ENCODE measurements at regions not wholly inside any gene's neighbourhood (a gene's known extent, or its start where the extent isn't known, plus 50 kb on each side); places are given as distances from the start of the nearest gene placed in this dataset.

- no peak for TF ChIP-seq CTCF (IDR thresholded peaks at IDR 0.05; ENCODE audit: extremely low read depth, missing control alignments)
- no peak for DNase-seq (ENCODE audit: low spot score)
Observed at GRCh38 chr9:135209852-135210251, 122.4 kb downstream of the OLFM1 start.

- no peak for TF ChIP-seq CTCF (IDR thresholded peaks at IDR 0.05; ENCODE audit: extremely low read depth, missing control alignments)
- no peak for DNase-seq (ENCODE audit: low spot score)
Observed at GRCh38 chr9:135210676-135211523, 123.4 kb downstream of the OLFM1 start.

GRCh38 chr9:135211524-135211890 lies 124.0 kb downstream of the OLFM1 start:
- no peak for DNase-seq (ENCODE audit: low spot score)
- no peak for TF ChIP-seq CTCF (IDR thresholded peaks at IDR 0.05; ENCODE audit: extremely low read depth, missing control alignments)

GRCh38 chr9:135212961-135213360 lies 125.5 kb downstream of the OLFM1 start:
- TF ChIP-seq CTCF (IDR thresholded peaks at IDR 0.05; ENCODE audit: extremely low read depth, missing control alignments): no peak
- DNase-seq (ENCODE audit: low spot score): no peak

GRCh38 chr9:135213566-135213965 lies 126.1 kb downstream of the OLFM1 start:
- no peak for DNase-seq (ENCODE audit: low spot score)
- no peak for TF ChIP-seq CTCF (IDR thresholded peaks at IDR 0.05; ENCODE audit: extremely low read depth, missing control alignments)

- no peak for DNase-seq (ENCODE audit: low spot score)
Observed at GRCh38 chr9:135214054-135214640, 126.7 kb downstream of the OLFM1 start.

More at GRCh38 chr9:135214054-135214640, 126.7 kb downstream of the OLFM1 start:
- no peak for TF ChIP-seq CTCF (IDR thresholded peaks at IDR 0.05; ENCODE audit: extremely low read depth, missing control alignments)
